GM21360 (cell line): ENCODE measurements at regions not wholly inside any gene's neighbourhood (a gene's known extent, or its start where the extent isn't known, plus 50 kb on each side); places are given as distances from the start of the nearest gene placed in this dataset.
"Not testable (repeated sequence)": the region's sequence is repeated elsewhere in the genome, so short reads cannot be mapped to it uniquely, and the experiment has no call there.

ENCODE experiments used
- ATAC-seq: cut with Tn5 transposase; IDR thresholded peaks from one replicate; pipeline ENCODE4 v1.9.1; 2021; ENCODE audit warnings: mild to moderate bottlenecking, moderate library complexity; ENCODE audit not compliant: unreplicated experiment

DNA sequence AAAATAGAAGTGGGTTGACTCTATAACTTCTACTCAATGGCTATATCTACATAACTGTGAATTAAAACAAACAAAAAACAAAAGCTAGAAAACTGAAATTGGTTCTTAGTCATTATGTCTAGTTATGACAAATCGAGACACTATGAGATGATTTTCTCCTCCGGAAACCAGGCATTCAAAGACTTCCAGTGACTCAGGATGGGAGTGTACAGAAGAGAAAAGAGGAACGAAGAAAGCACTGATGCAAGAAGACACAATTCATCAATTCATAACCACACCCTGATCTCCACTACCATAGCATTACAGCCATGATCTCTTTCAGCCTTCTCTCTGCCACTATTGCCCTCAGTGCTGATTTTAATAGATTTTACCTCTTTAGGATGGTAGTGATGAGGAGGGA lies 253.6 kb downstream of the CBLL2 start:
- ATAC-seq, result peak; percentile 99

DNA sequence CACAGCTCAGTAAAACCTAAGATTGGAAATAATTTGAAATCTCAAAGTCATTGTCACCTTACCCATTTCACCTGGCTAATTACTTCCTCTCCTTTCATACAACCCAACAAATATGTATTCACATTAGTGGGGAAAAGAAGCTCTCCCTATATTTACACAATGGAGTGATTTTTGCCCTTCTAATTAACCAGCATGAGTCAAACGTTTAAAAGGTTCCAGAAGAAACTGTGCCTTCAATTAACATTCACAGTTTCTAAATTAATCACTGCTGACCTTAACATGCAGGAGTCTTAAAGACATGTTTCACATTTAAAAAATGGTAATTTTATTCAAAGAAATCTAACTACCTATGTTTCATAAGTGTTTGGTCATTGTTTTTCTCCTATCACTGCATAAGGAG lies 254.6 kb downstream of the CBLL2 start:
- ATAC-seq, result no peak

DNA sequence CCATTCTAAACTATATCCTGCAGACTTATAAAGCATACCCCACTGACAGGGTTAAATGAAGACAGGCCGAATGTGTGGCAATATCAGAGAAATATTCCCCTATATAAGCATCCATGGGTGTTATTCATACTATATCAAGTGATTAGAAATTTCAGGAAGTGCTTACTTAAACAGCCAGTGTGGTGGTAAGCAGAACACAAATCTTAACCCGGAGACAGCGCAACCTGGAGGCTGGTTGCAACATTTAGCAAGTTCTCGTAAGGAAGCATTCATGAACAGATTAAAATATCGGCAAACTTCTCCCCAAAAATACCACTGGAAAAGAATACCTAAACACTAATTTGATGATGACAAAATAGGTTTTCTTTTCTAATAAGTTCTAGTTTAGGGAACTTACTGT lies 261.2 kb downstream of the CBLL2 start:
- no peak for ATAC-seq

DNA sequence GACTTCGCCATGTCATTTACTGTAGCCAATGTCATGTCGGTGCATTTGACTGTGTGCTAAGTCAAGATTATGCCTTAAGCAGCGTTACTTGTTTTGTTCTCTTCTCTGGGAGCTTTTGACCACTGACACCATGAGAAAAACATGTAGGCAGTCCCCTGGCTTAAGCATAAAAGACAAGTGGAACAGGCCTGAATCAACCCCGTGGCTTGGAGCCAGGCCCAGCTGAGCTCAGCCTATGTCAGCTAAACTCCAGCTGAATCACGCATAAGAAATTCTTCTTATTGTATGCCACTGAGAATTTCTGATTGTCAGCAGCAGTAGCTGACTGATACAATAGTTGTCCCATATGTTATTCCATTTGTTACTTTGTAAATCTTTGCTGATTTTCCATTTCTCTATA lies 261.9 kb downstream of the CBLL2 start:
- no peak for ATAC-seq

DNA sequence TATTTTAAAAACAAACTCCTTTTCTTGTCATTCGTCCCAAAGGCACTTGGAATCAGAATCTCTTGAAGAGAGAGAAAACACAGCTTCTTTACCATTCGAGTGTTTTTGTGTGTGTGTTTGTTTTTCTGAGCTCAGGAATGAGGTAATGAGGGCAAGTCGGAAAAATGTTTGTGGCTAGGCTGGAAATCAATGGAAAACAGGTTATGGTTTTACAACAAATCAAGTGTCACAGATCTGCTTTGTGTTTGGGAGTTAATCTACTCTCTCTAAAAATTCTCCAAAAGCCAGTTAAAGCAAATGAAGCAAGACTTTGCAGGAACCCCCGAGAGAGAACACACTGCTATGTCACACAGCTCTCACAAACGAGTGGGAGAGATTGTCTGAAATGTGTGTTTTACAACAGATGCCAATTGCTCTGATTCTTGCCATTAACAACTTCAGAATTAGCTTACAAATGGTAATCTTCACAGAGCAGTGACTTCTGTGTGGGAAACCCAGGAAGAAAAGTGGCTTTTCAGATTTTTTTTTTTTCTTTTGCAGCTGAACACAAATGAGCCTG lies 264.1 kb downstream of the CBLL2 start:
- no peak for ATAC-seq

DNA sequence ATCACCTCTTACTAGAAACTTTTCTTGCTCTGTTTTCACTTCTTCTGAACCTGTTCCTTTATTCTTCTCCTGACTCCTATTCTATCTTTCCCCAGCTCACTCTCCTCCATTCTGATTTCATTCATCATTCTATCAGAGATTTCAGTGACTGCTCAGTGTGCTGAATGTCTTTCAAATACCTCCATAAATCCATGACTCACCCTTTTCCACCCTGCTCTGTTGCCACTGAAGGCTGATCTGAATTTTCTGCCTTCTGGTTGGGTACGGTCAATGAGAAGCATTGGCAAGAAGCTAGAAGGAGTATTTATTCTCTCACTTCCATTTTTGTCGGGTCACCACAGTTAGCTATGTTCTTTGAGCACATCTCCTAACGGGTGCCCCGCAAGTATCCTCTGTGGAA lies 265.9 kb downstream of the CBLL2 start:
- no peak for ATAC-seq

DNA sequence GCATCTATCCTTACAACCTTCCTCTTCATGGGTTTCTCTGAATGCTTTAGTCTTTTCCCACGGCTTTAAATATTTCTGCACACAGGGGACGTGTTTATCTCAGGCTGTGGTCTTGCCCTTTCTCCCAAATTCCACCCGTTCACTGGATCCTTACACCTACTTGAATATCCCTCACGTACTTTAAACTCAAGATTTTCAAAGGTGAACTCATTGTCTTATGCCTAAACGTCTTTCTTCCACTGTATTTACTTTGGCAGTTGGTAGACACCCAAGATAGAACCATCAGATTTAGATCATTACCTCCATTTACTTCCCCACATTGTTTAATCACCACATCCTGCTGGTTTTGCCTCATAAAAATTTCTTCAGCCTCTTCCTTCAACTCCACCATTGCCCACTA lies 269.2 kb downstream of the CBLL2 start:
- no peak for ATAC-seq

DNA sequence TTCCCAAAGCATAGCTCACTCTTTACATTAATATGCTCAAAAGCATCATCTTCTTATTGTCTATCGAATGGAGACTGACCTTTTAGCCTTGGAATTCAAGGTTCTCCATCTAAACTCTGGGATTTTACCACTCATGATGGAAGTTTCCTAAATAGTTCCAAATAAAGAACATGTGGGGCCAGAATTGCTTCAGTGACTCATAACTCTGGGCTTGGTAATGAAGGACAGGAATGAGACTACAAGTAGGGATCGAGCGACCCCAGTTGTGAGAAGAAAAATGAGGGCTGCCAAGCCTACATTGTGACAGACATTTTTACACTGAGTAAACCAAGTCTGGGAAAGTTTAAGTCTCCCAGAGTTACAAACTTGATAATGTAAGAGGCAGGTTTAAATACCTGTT lies 269.9 kb downstream of the CBLL2 start:
- ATAC-seq, result no peak

DNA sequence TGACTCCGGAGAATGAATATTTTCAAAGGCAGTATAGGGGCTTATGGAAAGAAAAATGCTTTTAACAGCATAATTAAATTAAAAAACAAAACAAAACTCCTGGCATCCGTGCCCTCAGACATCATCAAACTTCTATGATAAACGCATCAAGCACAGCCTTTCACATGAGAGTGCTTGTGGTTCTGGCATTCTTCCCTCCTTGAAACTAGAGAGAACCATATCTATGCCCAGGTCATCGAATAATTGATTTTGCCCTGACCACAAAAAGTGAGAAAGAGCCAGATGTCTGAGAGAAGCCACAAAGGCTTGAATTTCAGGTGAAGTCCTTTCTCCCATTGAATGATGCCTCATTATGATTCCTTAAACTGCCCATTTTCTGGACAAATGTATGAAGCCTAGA lies 286.8 kb downstream of the CBLL2 start:
- no peak for ATAC-seq

DNA sequence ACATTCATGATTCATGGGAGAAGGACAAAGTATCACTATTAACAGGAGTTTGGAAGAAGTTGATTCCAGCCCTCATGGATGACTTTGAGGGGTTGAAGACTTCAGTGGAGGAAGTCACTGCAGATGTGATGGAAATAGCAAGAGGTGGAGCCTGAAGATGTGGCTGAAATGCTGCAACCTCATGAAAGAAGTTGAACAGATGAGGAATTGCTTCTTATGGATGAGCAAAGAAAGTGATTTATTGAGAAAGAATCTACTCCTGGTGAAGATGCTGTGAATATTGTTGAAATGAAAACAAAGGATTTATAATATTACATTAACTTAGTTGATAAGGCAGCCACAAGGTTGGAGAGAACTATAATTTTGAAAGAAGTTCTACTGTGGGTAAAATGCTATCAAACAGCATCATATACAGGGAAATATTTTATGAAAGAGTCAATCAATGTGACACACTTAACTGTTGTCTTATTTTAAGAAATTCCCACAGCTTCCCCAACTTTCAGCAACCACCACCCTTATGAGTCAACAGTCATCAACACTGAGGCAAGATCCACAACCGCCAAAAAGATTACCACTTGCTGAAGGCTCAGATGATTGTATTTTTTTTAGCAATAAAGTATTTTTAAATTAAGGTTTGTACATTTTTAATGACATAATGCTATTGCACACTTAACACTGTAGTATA lies 302.6 kb downstream of the CBLL2 start:
- ATAC-seq, result no peak

DNA sequence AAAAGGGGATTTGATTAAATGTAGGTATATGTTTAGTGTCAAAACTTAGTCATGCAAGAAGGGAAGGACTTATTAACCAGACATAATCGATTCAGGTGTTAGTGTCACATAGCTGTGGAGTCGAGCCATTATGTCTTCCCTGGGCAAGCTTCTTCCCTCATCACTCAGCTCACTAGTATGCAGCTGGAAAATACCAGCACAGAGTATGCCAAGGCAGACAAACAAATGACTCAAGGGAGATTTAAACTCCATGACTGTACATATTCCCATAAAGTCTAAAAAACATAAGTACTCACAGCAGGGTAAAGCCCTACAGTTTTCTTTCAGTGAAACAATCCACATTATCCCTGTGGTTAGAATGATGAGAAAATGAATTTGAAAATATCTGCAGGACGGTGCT lies 304.5 kb downstream of the CBLL2 start:
- ATAC-seq, result no peak

DNA sequence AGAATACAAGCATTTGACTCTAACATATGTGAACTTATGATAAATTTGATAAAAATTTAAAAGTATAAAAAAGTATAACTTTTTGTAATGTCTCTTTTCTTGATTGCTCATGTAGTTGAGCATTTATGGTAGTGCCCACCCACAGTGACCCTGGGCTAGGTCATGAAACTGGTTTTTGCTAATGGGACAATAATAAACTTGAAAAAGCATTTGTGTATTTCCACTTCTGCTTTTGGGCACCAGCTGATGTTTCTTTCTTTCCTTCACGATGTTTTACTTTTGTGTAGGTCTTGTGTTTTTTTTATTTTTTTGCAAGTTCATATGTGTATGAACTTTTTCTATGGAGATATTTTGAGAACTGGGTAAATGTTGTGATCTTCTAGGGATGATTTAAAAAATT lies 313.1 kb downstream of the CBLL2 start:
- peak; percentile 80 for ATAC-seq

DNA sequence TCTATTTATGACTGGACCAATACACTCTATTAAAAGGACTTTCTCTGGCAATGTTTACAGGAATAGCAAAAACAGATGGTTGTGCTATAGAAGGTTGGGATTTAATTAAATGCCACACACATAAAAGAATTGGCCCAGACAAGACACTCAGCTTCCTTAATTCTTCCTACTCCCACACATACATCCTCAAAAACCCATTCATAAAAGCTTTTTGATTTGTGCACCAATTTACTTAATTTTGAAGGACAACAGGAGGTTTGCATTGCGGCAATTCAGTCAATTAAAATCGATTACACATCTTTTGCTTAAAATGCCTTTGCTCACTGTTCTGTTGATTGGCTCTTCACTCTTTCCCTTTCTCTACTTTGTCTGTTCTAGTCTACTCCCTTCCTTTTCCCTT lies 317.1 kb downstream of the CBLL2 start:
- ATAC-seq, result no peak

DNA sequence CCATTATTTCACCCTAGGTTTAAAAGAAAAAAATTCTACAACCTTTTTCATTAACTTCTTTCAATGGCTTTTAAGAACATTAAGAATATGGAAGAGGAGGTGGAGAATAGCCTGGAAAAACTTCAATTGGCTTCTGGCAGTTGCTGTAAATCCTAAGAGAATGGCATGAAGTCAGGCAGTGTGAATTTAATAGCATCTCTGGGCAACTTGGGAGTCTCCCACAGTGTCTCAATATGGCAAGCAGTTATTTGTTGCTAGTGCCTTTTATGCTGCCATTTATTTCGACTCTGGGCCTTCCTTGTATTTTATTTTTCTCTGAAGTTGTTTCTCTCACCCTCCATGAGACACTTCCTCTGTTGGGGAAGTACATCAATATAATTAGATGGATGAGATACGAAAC lies 322.1 kb downstream of the CBLL2 start:
- ATAC-seq, result no peak

DNA sequence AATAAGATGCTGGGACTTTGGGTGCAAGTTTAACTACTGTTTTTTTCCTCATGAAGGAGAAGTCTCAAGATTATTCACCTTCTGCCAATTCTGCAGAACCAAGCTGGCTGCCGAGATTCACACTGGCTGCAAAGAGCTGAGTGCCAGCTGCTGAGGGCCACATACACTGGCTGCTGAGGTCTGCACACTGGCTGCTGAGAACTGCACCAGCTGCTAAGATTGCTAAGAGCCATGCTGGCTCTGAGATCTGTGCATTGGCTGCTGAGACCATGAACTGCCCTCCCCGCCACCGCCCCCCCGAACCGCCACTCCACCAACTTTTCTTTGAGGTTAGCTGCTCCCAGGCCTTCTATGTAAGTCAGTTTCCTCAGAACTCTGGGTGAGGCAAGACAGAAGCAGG lies 330.3 kb downstream of the CBLL2 start:
- ATAC-seq, result no peak

DNA sequence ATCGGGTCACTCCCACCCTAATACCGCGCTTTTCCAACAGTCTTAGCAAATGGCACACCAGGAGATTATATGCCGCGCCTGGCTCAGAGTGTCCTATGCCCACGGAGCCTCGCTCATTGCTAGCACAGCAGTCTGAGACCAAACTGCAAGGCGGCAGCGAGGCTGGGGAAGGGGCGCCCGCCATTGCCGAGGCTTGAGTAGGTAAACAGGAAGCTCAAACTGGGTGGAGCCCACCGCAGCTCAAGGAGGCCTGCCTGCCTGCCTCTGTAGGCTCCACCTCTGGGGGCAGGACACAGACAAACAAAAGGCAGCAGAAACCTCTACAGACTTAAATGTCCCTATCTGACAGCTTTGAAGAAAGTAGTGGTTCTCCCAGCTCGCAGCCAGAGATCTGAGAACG lies 336.7 kb downstream of the CBLL2 start:
- not testable (repeated sequence) for ATAC-seq

DNA sequence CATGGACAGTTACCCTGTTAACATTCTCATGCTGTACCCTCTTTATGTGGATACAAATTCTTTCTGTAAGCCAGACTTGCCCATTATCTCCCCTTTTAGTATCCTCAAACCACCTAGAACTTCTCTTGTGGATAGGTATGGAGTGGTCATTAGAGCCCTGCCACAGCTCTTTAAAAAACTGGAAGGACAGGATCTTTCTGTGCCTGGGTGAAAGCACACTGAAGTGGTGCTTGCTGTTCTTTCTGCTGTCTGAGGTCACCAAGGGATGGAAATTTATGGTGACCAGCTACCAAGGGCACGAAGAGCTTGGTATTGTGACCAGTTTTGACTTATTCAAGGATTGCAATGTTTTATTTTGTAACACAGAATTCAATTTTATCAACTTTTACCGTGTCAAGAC lies 344.2 kb downstream of the CBLL2 start:
- no peak for ATAC-seq

DNA sequence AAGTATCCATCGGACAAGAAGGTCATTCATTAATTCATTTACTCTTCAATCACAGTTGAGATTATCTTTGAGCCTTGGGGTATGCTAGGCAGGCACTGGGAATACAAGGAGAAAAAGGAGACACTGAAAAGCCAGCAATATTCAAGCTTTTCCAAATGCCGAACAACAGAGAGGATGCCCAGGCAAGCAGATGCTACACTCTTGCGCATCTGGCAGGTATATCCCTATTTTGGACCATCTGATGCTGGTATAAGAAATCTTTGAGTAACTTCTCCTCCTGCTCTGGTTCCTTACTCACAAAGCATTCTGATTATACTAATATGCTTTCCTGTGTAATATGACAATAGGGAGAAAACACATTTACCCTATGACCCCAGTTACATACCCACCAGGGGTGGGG lies 354.9 kb downstream of the CBLL2 start:
- ATAC-seq, result no peak

DNA sequence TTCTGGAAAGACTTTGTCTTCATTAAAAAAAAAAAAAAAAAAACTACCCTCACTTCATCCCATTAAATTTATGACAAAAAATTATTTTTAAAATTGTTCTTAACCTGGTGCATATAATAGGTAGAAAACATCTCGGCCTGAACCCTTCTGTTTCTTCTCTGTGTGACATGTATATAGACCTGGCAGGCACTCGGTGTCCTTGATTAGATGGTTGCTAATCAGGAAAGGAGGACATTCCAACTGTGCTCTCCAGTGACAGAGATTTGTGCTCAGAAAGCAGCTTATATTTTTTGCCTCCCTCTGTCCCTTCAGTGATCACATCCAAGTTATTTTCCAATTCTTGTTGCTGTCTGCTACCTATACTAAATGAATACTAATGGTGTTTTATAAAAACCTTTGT lies 355.6 kb downstream of the CBLL2 start:
- no peak for ATAC-seq

DNA sequence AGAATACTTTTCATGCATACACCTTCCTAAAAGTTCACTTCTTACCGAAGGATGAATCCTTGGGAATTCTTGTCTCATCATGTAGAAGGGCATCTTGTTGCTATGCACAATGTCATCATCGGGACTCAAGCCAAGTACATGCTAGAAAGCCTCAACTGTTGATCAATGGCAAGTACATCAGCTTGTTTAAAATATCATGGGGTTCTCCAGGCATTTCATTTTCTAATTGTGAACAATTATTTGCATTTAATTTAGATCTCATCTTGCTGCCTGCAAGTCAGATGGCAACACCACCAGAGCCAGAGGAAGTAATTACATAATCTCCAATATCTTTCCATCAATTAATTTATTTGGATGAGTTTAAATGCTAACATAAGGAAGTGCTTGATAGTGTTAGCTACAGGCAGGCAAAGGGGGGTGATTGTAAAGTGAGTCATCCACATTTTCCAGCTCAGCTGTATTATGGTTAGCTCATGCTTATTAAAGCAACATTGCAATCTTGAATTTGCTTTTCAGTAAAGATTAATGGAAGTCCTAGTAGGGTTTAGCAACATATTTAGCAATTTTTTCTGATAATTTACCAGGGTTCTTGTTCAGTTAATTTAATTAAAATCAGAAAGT lies 356.5 kb downstream of the CBLL2 start:
- no peak for ATAC-seq

DNA sequence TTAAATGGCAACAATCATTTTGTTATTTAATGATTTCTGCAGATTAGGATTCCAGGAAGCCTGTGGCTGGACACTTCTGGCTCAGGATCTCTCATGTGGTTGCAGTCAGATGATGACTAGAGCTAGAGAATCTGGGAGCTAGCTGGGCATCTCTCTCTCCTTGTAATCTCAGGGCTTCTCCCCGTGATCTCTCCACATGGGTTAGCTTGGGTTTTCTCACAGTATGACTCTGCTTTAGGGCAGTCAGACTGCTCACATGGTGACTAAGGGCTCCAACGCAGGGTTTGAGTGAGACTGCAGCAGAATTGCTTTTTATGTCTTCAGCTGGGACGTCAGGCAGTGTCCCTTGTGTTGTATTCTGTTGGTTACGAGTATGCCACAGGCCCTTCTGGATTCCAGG lies 361.4 kb downstream of the CBLL2 start:
- ATAC-seq, result no peak

DNA sequence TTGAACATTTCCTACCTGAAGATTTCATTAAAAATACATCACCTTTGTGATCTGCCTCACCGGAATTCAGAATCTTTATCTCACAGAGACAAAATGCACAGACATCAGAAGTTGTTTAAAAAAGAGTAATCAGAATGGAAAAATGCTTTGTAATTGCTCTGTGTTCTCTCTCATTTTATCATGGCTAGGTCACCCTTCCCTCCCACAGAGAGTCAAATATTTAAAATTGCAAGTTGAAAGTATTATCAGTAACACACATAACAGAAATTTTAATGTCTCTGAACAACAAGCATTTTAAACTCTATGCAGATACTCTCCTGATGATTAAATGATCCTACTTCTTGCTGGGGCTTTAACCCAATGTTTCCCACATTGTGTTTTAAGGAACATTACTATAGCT lies 362.0 kb downstream of the CBLL2 start:
- no peak for ATAC-seq

DNA sequence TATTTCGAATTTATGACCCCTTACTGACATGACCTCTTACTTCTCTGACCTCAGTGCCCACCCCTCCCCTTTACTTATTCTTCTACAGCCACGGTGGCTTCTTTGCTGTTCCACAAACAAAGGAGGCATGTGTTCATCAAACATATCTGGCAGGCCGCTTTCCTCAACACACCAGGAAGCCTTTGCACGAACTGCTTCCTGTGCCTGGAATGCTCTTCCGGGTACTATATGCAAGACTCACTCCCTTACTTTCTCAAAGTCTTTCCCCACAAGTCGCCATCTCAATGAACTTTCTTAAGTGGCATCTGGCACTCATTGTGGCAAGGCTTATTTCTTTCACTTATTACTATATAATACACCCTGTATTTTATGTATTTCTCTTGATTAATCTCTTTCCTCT lies 351.5 kb upstream of the DDX53 start:
- ATAC-seq, result no peak
